ENCODE measurements at regions not wholly inside any gene's neighbourhood (a gene's known extent, or its start where the extent isn't known, plus 50 kb on each side); places are given as distances from the start of the nearest gene placed in this dataset.

DNA sequence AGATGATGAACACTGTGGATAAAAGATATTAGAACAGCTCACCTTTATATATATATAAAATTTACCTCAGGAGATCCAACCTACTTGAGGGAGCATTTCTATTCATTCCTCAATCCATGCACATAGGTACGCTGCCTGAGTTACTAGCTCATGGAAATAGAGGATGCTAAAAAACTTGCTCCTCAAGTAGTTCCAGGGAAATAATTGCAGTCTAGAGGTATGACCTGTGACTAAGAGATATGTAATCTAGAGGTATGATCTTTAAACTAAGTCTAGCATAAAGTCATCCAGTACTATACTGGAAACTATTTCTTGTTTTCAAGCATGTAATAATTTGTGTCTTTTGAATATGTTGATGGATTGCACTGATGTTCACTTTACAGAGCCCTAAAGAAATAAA lies 471.2 kb downstream of the TAF11L14 start:
- TF ChIP-seq POLR2A (IDR thresholded peaks at IDR 0.05): no peak
- TF ChIP-seq, protein P1, sequence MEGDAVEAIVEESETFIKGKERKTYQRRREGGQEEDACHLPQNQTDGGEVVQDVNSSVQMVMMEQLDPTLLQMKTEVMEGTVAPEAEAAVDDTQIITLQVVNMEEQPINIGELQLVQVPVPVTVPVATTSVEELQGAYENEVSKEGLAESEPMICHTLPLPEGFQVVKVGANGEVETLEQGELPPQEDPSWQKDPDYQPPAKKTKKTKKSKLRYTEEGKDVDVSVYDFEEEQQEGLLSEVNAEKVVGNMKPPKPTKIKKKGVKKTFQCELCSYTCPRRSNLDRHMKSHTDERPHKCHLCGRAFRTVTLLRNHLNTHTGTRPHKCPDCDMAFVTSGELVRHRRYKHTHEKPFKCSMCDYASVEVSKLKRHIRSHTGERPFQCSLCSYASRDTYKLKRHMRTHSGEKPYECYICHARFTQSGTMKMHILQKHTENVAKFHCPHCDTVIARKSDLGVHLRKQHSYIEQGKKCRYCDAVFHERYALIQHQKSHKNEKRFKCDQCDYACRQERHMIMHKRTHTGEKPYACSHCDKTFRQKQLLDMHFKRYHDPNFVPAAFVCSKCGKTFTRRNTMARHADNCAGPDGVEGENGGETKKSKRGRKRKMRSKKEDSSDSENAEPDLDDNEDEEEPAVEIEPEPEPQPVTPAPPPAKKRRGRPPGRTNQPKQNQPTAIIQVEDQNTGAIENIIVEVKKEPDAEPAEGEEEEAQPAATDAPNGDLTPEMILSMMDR (IDR thresholded peaks at IDR 0.05): no peak

Measured in Peyer's patch (tissue), 4 donors.